Fibroblast of mammary gland (primary cell): ENCODE measurements at regions not wholly inside any gene's neighbourhood (a gene's known extent, or its start where the extent isn't known, plus 50 kb on each side); places are given as distances from the start of the nearest gene placed in this dataset.

Experiments
- DNase-seq: peaks from one replicate; pipeline ENCODE4 v3.0.0-alpha.2; 2010; ENCODE audit warnings: low read depth
- H3K4me3 ChIP-seq: 2 replicates; pipeline ENCODE4 v1.5.1; 2011; ENCODE audit warnings: low read depth, mild to moderate bottlenecking, low read length, moderate library complexity; ENCODE audit not compliant: control insufficient read depth
- CTCF ChIP-seq: conservative IDR thresholded peaks from 2 replicates; pipeline ENCODE4 v1.5.1; 2011; ENCODE audit warnings: low read depth, low read length, inconsistent platforms; ENCODE audit not compliant: control insufficient read depth, insufficient read depth

- no peak for TF ChIP-seq CTCF
Observed at GRCh38 chr4:186952709-186953108, 229.1 kb upstream of the FAT1 start.

GRCh38 chr4:186953599-186954260, 230.1 kb upstream of the FAT1 start:
- no peak overlapping the region for H3K4me3 ChIP-seq
- DNase-seq: peak; percentile 58
- TF ChIP-seq CTCF: no peak

More at GRCh38 chr4:186952709-186953108, 229.1 kb upstream of the FAT1 start:
- DNase-seq: no peak
- H3K4me3 ChIP-seq: no peak overlapping the region

- no peak overlapping the region for H3K4me3 ChIP-seq
- DNase-seq: no peak
- no peak for TF ChIP-seq CTCF
Observed at GRCh38 chr4:186954509-186954908, 230.9 kb upstream of the FAT1 start.

GRCh38 chr4:186954956-186955355, 231.3 kb upstream of the FAT1 start:
- H3K4me3 ChIP-seq: no peak overlapping the region
- no peak for TF ChIP-seq CTCF
- no peak for DNase-seq

GRCh38 chr4:186957952-186958555, 234.4 kb upstream of the FAT1 start:
- TF ChIP-seq CTCF: no peak
- DNase-seq: peak; percentile 37

GRCh38 chr4:186958726-186959350, 235.2 kb upstream of the FAT1 start:
- TF ChIP-seq CTCF: no peak
- H3K4me3 ChIP-seq: no peak overlapping the region
- no peak for DNase-seq

More at GRCh38 chr4:186957952-186958555, 234.4 kb upstream of the FAT1 start:
- no peak overlapping the region for H3K4me3 ChIP-seq
